Uterus (tissue), 2 donors: ENCODE measurements at regions not wholly inside any gene's neighbourhood (a gene's known extent, or its start where the extent isn't known, plus 50 kb on each side); places are given as distances from the start of the nearest gene placed in this dataset.

Source experiments
- POLR2A ChIP-seq, 2 donors: fragments of 450-650 bp; IDR thresholded peaks; one replicate each; pipeline ENCODE4 v1.6.1; 2016; ENCODE audit warnings: antibody characterized with exemption in 2 of 2, mild to moderate bottlenecking in 1 of 2, moderate library complexity in 1 of 2
- TF ChIP-seq, protein P1 (sequence below), 4 experiments: fragments of 200-600 bp in 2 of 4; fragments of 450-650 bp in 2 of 4; sonication (generic) in 2 of 4; IDR thresholded peaks; one replicate each; pipeline ENCODE4 v1.5.1; 2016 to 2019; ENCODE audit warnings: antibody characterized with exemption in 4 of 4, mild to moderate bottlenecking in 2 of 4, moderate library complexity in 1 of 4

DNA sequence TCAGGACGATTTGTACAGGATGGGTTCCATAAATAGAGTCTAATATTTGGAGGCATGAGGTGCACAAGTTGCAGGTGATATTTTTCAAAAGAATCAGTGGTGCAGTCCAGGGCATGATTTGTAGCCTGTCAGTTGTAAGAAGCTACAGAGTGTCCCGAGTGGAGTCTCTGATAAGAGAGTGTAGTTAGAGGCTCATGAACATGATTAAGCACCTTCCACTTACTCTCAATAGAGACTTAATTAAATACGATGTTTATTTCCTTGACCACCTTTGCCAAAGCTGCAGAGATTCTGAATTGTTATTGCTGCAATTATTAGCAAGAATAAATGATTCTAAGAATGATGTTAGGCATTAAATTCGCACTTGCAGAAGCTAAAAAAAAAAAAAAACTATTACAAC, 218.4 kb upstream of the LRTM1 start:
- TF ChIP-seq, protein P1, sequence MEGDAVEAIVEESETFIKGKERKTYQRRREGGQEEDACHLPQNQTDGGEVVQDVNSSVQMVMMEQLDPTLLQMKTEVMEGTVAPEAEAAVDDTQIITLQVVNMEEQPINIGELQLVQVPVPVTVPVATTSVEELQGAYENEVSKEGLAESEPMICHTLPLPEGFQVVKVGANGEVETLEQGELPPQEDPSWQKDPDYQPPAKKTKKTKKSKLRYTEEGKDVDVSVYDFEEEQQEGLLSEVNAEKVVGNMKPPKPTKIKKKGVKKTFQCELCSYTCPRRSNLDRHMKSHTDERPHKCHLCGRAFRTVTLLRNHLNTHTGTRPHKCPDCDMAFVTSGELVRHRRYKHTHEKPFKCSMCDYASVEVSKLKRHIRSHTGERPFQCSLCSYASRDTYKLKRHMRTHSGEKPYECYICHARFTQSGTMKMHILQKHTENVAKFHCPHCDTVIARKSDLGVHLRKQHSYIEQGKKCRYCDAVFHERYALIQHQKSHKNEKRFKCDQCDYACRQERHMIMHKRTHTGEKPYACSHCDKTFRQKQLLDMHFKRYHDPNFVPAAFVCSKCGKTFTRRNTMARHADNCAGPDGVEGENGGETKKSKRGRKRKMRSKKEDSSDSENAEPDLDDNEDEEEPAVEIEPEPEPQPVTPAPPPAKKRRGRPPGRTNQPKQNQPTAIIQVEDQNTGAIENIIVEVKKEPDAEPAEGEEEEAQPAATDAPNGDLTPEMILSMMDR (IDR thresholded peaks at IDR 0.05), result no peak
- no peak for TF ChIP-seq POLR2A (IDR thresholded peaks at IDR 0.05)
